KMS-11 (cell line): ENCODE measurements at regions not wholly inside any gene's neighbourhood (a gene's known extent, or its start where the extent isn't known, plus 50 kb on each side); places are given as distances from the start of the nearest gene placed in this dataset.

ENCODE experiments used
- H2AFZ ChIP-seq: fragments of 200-600 bp; sonication (generic); 2 replicates; pipeline ENCODE4 v1.6.1; 2016; ENCODE audit warnings: antibody characterized with exemption, mixed run types, low read depth
- H3K27ac ChIP-seq: fragments of 200-600 bp; sonication (generic); 2 replicates; pipeline ENCODE4 v1.6.1; 2016; ENCODE audit warnings: mild to moderate bottlenecking, mixed run types
- H3K27me3 ChIP-seq: fragments of 200-600 bp; sonication (generic); 2 replicates; pipeline ENCODE4 v1.6.1; 2017; ENCODE audit warnings: mild to moderate bottlenecking, low read depth, mixed run types, moderate library complexity; ENCODE audit not compliant: insufficient read depth
- H3K36me3 ChIP-seq: fragments of 200-600 bp; sonication (generic); 2 replicates; pipeline ENCODE4 v1.6.1; 2017; ENCODE audit warnings: mild to moderate bottlenecking, mixed run types; ENCODE audit not compliant: insufficient read depth
- H3K4me1 ChIP-seq: fragments of 200-600 bp; sonication (generic); 2 replicates; pipeline ENCODE4 v1.6.1; 2016; ENCODE audit warnings: mild to moderate bottlenecking, low read depth, mixed run types; ENCODE audit not compliant: poor library complexity, severe bottlenecking
- H3K4me2 ChIP-seq: fragments of 200-600 bp; sonication (generic); 2 replicates; pipeline ENCODE4 v1.7.0; 2016; ENCODE audit warnings: mild to moderate bottlenecking, mixed run types
- H3K4me3 ChIP-seq: fragments of 200-600 bp; sonication (generic); IDR thresholded peaks from 2 replicates; pipeline ENCODE4 v1.6.1; 2017; ENCODE audit warnings: low read depth, low read length, mixed read lengths; ENCODE audit not compliant: insufficient read depth
- H3K79me2 ChIP-seq: fragments of 200-600 bp; sonication (generic); 2 replicates; pipeline ENCODE4 v1.6.1; 2016; ENCODE audit warnings: low read depth, mixed run types; ENCODE audit not compliant: insufficient read depth
- H3K9ac ChIP-seq: fragments of 200-600 bp; sonication (generic); 2 replicates; pipeline ENCODE4 v1.6.1; 2016; ENCODE audit warnings: mild to moderate bottlenecking, mixed run types
- H4K20me1 ChIP-seq: fragments of 200-600 bp; sonication (generic); 2 replicates; pipeline ENCODE4 v1.6.1; 2016; ENCODE audit warnings: mild to moderate bottlenecking, mixed run types; ENCODE audit not compliant: insufficient read depth
- CTCF ChIP-seq: fragments of 200-600 bp; sonication (generic); conservative IDR thresholded peaks from 2 replicates; pipeline ENCODE4 v1.6.1; 2017; ENCODE audit warnings: low read depth, mild to moderate bottlenecking, antibody characterized with exemption, low read length, moderate library complexity, mixed read lengths

GRCh38 chr7:86981127-86981526 lies 78.3 kb downstream of the ELAPOR2 start:
- H3K79me2 ChIP-seq = no peaks in the 10 kb centered on the region

GRCh38 chr7:86980223-86980622 lies 79.2 kb downstream of the ELAPOR2 start:
- Histone ChIP-seq H3K27ac (no peak overlapping the region), H3K79me2 (no peaks in the 10 kb centered on the region), H3K9ac (no peak overlapping the region), H3K4me2 (no peak overlapping the region), H3K4me1 (peaks cover 19% of the 10 kb centered on the region), H2AFZ (no peak overlapping the region), H3K4me3 (no peak overlapping the region), H3K36me3 (no peaks in the 10 kb centered on the region), H4K20me1 (no peaks in the 10 kb centered on the region), H3K27me3 (no peaks in the 10 kb centered on the region)
- TF ChIP-seq CTCF = no peak

More at GRCh38 chr7:86981127-86981526, 78.3 kb downstream of the ELAPOR2 start:
- no peak overlapping the region for H3K9ac ChIP-seq
- TF ChIP-seq CTCF = no peak
- no peak overlapping the region for H2AFZ ChIP-seq
- no peak overlapping the region for H3K4me2 ChIP-seq
- H3K27me3 ChIP-seq = no peaks in the 10 kb centered on the region
- no peaks in the 10 kb centered on the region for H4K20me1 ChIP-seq
- H3K4me1 ChIP-seq = peaks cover 19% of the 10 kb centered on the region
- no peak overlapping the region for H3K27ac ChIP-seq
- no peaks in the 10 kb centered on the region for H3K36me3 ChIP-seq
- no peak overlapping the region for H3K4me3 ChIP-seq

GRCh38 chr7:86978808-86979506 lies 80.5 kb downstream of the ELAPOR2 start:
- TF ChIP-seq CTCF = no peak
- Histone ChIP-seq H3K4me1 (peaks cover 19% of the 10 kb centered on the region), H2AFZ (no peak overlapping the region), H3K79me2 (no peaks in the 10 kb centered on the region), H3K9ac (no peak overlapping the region), H3K4me3 (no peak overlapping the region), H3K27ac (no peak overlapping the region), H3K36me3 (no peaks in the 10 kb centered on the region), H3K4me2 (peak overlapping the region; percentile 16), H4K20me1 (no peaks in the 10 kb centered on the region), H3K27me3 (no peaks in the 10 kb centered on the region)

- Histone ChIP-seq H2AFZ (no peak overlapping the region), H3K4me1 (peaks cover 19% of the 10 kb centered on the region), H3K4me3 (no peak overlapping the region), H3K9ac (no peak overlapping the region), H3K36me3 (no peaks in the 10 kb centered on the region), H3K27ac (no peak overlapping the region), H4K20me1 (no peaks in the 10 kb centered on the region), H3K79me2 (no peaks in the 10 kb centered on the region), H3K27me3 (no peaks in the 10 kb centered on the region), H3K4me2 (no peak overlapping the region)
- TF ChIP-seq CTCF = no peak
These were observed 82.5 kb downstream of the ELAPOR2 start for GRCh38 chr7:86976958-86977357.
